ENCODE measurements at regions not wholly inside any gene's neighbourhood (a gene's known extent, or its start where the extent isn't known, plus 50 kb on each side); places are given as distances from the start of the nearest gene placed in this dataset.

DNA sequence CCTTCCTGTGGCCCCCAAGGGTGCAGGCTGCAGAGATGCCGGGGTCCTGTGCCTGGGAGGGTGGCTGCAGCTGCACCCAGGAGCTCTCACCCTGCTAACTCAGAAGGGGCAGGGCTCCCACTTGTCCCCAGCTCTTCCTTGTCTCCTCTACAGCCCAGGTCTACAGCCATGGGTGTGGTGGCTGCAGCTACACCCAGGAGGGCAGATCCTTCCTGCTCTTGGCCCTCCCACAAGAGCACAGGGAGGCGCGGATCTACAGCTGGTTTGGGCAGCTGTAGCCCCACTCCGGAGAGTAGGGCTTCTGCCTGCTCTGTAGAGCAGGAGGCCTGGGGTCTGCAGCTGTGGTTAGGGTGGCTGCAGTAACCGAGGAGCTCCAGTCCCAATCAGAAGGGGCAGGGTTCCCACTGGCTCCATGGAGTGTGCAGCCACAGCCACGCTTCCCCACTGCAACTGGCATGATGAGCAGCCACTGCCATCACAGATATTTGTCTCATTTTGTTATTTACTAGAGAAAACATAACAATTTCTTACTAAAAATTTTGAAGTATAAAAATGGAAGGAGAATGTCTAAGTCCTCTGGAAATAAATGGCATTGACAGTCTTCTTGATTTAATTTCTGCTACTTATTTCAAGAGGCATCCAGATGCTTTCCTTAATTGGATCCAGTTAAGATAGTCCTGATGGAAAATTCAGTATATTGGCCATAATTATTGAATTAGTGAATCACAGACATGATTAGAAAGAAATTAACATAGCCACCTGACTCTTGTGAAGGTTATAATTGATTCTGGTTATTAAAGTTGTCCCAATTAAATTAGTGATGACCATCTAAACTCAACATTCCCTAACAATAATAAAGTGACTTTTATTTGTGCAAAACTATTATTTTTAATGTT is 233.6 kb downstream of the KCNE4 start:
- TF ChIP-seq, protein P1, sequence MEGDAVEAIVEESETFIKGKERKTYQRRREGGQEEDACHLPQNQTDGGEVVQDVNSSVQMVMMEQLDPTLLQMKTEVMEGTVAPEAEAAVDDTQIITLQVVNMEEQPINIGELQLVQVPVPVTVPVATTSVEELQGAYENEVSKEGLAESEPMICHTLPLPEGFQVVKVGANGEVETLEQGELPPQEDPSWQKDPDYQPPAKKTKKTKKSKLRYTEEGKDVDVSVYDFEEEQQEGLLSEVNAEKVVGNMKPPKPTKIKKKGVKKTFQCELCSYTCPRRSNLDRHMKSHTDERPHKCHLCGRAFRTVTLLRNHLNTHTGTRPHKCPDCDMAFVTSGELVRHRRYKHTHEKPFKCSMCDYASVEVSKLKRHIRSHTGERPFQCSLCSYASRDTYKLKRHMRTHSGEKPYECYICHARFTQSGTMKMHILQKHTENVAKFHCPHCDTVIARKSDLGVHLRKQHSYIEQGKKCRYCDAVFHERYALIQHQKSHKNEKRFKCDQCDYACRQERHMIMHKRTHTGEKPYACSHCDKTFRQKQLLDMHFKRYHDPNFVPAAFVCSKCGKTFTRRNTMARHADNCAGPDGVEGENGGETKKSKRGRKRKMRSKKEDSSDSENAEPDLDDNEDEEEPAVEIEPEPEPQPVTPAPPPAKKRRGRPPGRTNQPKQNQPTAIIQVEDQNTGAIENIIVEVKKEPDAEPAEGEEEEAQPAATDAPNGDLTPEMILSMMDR (IDR thresholded peaks at IDR 0.05) = no peak
- no peak for TF ChIP-seq POLR2AphosphoS5 (IDR thresholded peaks at IDR 0.05)
- TF ChIP-seq POLR2A (IDR thresholded peaks at IDR 0.05) = no peak
